Mesenteric fat pad (tissue), 1 donor: ENCODE measurements at regions not wholly inside any gene's neighbourhood (a gene's known extent, or its start where the extent isn't known, plus 50 kb on each side); places are given as distances from the start of the nearest gene placed in this dataset.

ENCODE experiments used
- DNase-seq: peaks from one replicate; pipeline ENCODE4 v3.0.0-alpha.2; 2020; ENCODE audit warnings: low spot score
- donor health status: DM: yes; HTN: yes; CAD: no.

DNA sequence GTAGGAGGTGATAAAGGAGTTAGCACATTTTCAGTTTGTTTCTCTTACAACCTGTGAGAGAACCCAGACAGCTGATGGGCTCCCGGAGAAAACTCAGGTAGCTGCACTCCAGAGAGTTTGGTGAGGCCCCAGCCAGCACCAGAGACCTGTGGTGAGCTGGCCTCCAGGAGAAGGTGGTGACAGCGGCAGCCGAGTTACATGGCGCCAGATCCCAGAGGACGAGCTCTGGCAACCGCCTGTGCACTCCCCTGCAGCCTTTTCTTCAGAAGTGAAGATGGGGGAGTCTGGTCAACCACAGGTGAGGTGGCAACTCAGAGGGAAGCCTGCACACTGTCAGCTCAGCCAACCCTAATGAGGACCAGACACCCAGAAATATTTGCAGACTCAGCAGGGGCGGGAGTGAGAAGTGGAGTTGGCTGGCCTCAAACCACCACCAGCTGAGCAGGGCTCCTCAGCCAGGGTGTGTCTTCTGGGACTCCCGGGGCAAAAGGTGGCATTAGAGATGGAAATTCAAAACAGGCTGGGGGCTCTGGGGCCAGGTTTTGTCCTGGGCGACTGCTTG, 209.7 kb downstream of the SETD4 start:
- no peak for DNase-seq

DNA sequence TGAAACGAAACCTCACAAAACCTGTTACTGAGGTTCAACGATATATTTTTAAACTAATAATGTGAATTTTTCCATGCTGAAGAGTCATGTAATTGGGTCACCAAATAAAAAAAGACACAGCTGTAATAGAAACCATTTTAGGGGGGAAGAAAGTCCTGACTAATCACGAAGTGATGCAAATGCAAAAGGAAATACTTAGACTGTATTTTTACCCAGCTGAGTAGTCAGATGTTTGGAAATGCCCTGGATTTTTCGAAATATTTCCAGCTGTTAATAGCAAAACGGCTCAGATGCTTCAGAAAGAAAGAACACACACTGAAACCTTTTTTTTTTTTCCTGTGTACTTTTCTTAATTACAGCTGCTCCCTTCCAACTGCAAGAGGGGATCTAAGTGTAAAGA, 210.3 kb downstream of the SETD4 start:
- no peak for DNase-seq

DNA sequence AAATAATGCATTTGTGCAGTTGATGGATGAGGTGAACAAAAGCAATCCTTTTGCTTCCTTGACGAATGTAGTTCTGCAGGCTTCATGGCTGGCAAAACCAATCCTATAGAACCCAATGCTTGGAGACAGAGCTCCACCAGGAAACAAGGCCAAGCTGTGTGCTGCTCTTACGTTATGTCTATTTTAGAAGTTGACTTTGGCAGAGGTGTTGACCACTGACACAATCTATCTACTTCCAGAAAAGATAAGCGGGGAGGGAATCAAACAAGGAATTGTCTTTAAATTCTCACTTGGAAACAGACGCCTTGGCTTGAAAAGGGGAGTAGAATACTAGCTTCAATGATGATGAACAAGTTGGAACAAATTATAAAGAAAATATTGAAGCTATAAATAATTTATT, 211.2 kb downstream of the SETD4 start:
- DNase-seq, result no peak

DNA sequence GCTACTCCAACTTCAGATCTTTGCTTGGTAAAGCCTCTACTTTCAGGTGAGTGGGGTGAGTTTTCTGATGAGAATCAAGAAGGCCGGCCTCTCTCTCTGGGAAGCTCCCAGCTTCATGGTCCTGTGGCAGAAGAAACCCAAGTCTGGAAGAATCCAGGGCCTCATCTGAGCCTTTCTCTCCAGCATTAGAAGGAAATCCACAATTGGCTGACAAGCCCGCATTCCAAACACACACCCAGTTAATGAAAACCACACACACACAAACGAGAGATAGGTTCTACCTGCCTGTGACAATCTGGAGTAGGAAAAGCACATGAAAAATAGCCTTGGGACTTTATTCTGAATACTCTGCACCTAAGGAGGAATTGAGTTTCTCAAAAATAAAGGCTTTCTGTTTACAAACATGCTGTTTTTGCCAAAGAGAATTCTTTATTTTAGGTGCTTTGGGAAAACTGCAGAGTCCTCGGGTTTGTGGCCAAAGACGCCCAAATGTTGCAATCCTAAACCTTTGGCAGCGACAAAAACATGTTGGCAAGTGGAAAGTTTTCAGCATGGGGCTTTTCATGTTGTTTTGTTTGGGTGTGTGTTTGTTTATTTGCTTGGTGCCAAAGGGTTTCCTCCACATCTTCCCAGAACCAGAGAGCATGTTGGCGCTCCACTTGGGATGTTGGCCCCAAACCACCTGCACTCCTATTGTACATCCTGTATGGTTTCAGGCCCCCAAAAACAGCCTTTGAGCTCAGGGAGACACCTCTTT, 216.2 kb downstream of the SETD4 start:
- DNase-seq, result no peak

DNA sequence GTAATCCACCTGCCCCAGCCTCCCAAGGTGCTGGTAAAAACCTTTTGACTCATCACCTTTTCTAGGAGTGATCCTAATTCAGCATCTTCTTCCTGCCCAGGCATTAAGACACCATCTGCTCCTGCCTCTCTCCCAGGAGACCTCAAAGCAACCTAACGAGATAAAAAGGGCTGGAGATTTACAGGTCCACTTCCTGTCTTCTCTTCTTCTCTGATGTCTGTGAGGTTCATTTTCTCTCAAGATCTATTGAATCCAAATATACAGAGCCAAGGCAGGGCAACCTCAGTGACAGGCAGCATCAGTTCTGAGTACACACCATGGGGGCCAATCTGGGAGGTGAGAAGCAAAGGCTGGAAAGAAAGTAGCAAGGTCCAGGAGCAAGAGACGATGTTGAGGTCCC, 219.4 kb downstream of the SETD4 start:
- no peak for DNase-seq

DNA sequence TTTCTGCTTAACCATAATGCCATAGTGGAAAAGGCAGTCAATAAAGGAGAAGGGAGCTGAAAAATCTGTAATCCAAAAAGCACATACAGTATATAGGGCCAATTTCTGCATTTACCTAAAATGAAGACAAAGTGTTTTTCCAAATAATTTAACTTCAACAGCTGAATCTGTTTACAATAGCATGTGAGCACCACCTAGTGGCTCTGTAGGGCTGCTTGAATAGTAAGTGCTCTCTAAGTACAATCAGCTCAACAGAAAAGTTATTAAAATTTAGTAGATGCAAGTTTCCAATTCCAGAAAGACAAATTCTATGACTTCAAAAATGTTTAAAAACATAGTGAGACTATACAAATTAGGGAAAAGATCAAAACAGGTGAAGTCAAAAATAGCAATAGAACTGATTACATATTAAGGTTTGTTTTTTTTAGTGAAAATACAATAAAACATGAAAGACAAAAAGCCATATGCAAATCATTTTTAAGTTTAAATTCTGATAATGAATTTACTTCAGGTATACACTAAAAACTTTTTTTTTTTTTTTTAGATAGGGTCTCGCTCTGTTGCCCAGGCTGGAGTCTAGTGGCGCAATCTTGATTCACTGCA, 220.0 kb downstream of the SETD4 start:
- DNase-seq, result no peak

DNA sequence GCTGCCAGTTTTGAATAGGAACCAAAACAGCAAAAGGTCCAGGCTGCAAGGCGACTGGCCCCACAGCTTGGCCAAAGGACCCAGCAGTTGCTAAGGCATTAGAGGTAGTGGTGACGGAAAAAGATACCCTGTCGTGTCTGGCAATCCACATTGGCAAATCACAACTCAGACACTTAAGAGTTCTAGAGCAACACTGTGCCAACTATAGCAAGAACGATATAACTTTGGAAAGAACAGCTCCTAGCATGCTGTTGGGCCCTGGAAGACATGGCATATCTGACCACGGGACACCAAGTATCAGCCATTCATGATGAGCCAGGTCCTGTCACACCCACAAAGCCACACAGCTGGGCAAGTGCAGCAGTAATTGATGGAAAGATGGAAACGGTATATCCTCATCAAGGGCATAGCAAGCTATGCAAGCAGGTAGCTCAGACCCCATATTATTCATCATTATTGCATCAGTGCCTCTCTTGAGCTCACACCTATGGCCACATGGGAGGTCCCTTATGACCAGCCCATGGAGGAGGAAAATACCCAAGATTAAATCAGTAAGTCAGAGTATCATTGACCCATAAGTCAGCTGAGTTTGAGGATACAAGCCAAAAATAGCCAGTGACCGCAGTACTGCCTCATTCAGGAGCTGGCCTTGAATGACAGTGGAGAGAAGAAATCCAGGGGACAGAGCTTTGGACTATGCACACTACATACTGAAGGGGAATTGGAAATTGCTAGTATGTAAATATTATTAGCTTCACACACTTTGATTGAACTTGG, 221.2 kb downstream of the SETD4 start:
- DNase-seq, result no peak

DNA sequence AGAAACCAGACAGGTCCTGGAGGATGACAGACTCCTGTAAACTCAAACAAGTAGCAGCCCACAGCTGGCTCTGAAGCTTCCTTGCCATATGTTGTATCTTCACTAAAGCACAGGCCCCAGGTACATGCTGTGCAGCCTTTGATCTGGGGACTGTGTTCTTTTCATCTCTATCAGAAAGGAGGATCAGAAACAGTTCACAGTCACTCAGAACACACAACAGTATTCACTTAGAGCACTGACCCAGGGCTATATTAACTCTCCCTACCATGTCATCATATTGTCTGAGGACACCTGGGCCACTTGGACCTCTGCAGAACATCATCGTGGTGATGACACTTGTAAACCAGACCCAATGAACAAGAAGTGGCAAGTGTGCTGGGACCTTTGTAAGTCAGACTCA, 222.0 kb downstream of the SETD4 start:
- DNase-seq, result no peak

DNA sequence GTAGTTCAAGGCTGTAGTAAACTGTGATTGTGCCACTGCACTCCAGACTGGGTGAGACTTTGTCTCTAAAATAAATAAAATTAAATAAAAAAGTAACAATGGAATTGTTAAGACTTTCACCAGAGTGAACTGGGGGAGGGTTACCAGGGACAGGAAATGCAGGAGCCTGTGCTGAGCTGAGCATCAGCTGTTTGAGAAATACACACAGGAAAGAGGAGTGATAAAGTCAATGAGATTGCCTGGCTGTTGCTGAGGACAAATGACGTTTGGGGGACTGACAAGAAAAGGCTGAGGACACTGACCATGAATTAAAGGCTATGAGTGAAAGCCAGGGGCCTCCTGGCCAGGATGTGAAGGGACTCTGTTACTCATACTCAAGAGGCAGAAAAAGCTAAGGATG, 226.3 kb downstream of the SETD4 start:
- DNase-seq, result no peak

DNA sequence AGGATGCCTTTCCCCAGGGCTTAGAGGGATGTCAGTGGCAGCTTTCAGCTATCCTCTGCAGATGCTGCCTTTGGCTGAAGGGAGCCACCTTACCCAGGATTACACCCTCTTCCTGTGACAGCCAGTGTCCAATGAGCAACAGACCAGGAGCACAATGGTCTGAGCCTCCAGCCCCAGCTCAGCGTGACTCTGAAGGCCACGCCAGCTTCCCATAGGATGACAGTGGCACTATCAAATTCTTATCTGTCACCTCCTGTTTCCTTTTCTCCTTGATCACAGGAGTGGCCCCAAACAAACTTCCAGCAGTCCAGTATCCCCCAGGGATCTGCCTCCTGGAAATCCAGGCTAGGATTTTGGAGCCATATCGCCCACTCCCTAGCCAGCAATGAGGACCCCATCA, 226.9 kb downstream of the SETD4 start:
- DNase-seq, result no peak

DNA sequence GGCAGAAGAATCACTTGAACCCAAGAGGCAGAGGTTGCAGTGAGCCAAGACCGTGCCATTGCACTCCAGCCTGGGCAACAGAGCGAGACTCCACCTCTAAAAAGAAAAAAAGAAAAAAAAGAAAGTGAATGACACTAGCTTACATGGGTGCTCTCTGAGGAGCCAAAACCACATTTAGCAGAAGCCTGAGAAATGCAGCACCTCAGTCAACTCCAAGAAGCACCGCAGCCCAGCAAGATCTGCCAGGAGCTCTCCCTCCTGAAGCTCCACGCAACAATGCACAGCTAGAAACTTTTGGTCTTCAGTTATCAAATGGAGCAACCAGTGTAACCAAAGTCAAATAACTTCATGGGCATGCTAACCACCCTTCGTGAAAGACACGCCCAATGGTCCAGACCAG, 229.1 kb downstream of the SETD4 start:
- DNase-seq, result no peak

DNA sequence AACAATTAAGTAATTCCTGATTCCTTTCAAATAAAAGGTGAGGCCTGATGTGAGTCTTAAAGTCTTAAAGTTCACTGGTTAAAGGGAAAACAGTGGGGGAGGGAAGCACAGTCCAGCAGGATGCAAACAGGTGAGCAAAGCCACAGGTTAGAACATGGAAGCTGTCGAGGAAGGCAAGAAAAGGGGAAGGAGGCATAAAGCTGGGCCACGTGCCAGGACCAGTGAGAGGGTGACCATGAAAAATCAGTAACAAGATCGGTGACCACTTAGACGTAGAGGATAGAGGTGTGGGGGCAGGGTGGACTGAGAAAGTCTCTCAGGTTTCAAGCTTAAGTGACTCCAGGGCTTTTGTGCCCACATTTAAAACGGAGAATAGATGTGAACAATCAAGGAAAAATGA, 231.3 kb downstream of the SETD4 start:
- DNase-seq, result no peak

DNA sequence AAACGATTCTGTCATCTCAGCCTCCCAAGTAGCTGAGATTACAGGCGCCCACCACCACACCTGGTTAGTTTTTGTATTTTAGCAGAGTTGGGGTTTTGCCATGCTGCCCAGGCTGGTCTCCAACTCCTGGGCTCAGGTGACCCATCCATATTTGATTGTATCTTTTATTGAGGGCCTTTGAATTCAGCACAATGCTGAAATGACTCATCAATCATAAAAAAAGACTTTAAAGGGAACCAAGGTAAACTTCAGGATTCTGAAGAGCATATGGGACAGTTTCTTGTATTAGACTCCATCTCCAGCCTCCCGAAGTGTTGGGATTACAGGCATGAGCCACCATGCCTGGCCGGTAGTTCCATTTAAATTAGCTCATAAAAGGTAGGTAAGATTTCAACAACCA, 232.2 kb downstream of the SETD4 start:
- DNase-seq, result no peak

DNA sequence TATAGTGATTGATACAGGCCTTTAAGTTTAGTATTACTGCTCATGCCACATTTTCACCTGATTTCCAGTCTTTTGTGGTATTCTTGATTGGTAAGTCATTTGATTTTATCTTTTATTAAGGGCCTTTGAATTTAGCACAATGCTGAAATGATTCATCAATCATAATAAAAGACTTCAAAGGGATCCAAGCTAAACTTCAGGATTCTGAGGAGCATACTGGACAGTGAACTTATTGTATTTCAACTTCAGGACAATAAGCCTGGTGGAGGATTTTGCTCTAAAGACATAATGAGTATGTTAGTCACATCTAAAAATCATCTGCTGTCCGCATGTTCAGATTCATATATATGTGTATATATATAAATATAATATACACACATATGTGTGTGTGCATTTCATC, 233.3 kb downstream of the SETD4 start:
- no peak for DNase-seq

DNA sequence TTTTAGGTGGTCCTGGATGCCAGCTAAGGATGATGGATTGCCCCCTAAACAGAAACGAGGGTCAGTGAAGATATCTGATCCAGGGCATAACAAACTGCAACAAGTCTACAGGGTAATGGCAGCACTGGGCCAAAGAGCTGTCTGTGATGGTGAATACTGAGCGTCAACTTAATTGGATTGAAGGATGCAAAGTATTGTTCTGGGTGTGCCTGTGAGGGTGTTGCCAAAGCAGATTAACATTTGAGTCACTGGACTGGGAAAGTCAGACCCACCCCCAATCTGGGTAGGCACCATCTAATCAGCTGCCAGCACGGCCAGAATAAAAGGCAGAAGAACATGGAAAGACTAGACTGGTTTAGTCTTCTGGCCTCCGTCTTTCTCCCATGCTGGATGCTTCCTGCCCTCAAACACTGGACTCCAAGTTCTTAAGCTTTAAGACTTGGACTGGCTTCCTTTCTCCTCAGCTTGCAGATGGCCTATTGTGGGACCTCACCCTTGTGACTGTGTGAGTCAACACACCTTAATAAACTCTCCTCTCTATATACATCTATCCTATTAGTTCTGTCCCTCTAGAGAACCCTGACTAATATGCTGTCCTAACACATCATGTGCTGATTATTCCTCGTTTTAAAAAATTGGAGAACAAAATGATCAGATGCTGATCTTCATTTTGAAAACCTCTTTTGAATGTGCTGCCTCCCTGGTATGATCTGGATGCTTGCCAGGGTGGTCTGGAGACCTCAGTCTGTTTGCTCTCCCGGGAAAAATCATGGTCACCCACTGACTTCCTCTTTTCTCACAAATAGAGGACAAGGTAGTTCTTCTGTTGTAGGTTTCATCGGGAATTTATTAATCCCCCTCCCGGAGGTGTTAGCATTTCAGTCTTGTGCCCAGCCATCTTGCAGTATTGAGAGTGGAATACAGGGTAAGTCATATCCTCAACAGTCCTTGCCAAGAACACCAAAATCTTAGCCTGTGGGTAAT, 234.7 kb downstream of the SETD4 start:
- DNase-seq, result no peak

DNA sequence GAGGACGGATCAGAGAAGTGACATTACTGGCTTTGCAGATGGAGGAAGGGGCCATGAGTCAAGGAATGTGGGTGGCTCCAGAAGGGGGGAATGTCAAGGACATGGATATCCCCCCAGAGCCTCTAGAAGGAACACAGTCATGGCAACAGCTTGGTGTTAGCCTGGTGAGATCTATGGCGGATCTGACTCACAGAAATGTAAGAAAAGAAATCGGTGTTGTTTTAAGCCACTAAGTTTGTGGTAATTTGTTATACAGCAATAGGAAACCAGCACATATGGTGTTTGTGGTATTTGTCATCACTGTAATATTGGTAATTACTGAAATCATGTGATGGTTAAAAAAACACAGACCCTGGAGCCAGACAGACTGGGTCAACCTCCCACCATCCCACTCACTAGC, 236.2 kb downstream of the SETD4 start:
- DNase-seq, result no peak

DNA sequence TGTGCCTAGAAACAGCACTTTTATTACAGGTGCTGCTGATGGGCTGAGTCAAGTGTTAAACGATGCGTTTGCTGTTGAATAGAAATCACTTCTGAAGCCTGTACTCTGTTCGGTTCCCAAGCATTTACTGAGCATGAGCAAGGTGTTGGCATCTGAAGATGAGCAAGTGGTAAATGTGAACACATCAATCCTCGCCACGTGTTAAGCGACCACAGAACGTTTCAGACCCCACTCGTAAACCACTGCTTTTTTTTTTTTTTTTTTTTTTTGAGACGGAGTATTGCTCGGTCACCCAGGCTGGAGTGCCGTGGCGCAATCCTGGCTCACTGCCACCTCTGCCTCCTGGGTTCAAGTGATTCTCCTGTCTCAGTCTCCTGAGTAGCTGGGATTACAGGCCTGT, 241.2 kb downstream of the SETD4 start:
- DNase-seq, result no peak

DNA sequence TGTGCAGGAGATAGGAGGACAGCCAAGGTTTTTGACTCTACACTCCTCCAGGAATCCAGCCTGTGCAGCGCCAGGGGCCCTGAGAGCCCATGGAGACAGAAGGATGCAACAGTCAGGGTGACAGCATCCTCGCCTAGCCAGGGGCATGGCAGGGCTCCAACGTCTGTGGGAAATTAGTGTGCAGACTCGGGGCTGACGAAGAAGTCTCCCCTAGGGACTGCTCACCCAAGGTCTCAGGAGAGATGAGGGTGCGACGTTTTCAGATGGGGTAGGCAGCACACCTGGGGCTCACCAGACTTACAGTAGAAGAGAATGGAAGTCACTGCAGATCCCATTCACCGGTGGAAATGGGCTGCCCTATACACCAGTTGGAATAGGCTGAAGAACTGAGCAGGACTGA, 241.7 kb downstream of the SETD4 start:
- DNase-seq, result no peak

DNA sequence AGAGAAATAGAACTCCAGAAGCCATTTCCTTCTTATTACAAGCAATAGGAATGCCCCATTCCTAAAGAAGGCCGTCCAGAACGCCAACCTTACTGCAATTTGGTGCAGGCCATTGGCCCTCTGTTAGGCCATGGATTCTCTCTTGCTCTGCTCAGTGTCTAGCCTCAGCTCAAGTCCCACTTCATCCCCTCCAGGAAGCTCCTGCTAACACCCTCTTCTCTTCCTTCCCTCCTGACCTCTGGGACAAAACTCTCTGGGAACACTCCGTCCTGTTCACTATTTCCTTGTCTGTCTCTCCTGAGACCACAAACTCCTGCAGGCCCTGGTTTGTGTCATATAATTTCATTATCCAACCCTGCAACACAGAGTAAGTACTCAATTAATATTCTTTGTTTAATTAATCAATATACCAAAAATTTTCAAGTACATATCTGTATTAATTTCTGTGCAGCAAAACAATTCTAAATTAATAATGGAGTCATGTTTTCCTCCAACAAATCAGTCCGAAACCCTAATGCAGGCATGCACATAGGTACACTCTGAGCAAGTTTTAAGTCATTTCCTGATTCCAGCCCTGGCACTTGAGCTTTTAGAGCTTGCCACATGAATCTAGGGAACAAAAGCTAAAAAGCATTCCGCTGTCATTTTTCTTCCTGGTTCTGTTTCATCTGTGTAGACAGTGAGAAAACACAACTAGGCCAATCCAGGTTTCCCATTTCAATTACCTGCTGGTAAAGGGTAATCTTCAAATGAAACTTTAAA, 245.3 kb downstream of the SETD4 start:
- no peak for DNase-seq

DNA sequence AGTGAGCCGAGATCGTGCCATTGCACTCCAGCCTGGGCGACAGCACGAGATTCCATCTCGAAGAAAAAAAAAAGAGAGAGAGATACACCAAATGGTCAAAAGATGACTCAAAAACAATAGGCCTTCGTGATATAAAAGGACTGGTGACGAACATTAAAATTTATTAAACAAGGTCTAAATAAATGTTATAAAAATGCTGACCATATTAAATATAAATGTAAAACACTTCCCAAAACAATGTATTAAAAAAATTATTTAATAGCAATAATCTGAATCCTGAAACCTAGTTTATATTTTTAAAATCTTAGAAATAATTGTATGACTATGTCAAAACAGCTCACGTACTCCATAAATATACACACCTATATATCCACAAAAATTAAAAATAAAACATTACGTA, 247.6 kb downstream of the SETD4 start:
- DNase-seq, result no peak
